ENCODE measurements at regions not wholly inside any gene's neighbourhood (a gene's known extent, or its start where the extent isn't known, plus 50 kb on each side); places are given as distances from the start of the nearest gene placed in this dataset.

GRCh38 chr14:35220027-35220676, 72.0 kb upstream of the PSMA6 start:
- in situ Hi-C loops (cut with HindIII; ENCODE audit: low pct_ligation_motif_present, low pct_unique_long_range_greater_than_20kb, low sequenced_read_pairs) = no loop called here
- DNase-seq = no peak

DNA sequence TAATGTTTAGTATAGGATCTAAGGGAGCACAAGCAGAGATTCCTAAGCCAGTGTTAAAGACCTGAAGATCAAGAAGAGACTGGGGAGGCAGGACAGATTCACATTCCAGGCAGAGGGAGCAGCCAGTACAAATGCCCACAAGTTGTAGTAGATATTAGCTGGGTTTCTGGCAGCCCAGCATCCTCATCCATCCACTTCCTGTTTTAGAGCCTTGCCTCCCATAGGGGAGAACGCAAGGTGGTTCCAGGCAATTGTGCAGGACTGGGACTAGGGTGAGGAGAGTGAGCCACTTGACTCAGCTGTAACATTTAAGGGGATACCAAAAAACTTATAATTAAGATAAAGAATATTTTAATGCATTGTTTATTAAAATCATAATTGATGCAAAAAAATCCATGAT, 71.3 kb upstream of the PSMA6 start:
- in situ Hi-C loops (cut with HindIII; ENCODE audit: low pct_ligation_motif_present, low pct_unique_long_range_greater_than_20kb, low sequenced_read_pairs) = no loop called here
- DNase-seq = no peak

GRCh38 chr14:35221462-35221861, 70.7 kb upstream of the PSMA6 start:
- in situ Hi-C loops (cut with HindIII; ENCODE audit: low pct_ligation_motif_present, low pct_unique_long_range_greater_than_20kb, low sequenced_read_pairs) = no loop called here
- no peak for DNase-seq

GRCh38 chr14:35222324-35222723, 69.9 kb upstream of the PSMA6 start:
- DNase-seq = no peak
- in situ Hi-C loops (cut with HindIII; ENCODE audit: low pct_ligation_motif_present, low pct_unique_long_range_greater_than_20kb, low sequenced_read_pairs) = no loop called here

- in situ Hi-C loops (cut with HindIII; ENCODE audit: low pct_ligation_motif_present, low pct_unique_long_range_greater_than_20kb, low sequenced_read_pairs) = no loop called here
- no peak for DNase-seq
These were observed 69.2 kb upstream of the PSMA6 start for GRCh38 chr14:35222872-35223466.

- in situ Hi-C loops (cut with HindIII; ENCODE audit: low pct_ligation_motif_present, low pct_unique_long_range_greater_than_20kb, low sequenced_read_pairs) = no loop called here
These were observed 68.3 kb upstream of the PSMA6 start for GRCh38 chr14:35223927-35224326.

GRCh38 chr14:35224615-35225014, 67.6 kb upstream of the PSMA6 start:
- no peak for DNase-seq
- in situ Hi-C loops (cut with HindIII; ENCODE audit: low pct_ligation_motif_present, low pct_unique_long_range_greater_than_20kb, low sequenced_read_pairs) = no loop called here

More at GRCh38 chr14:35223927-35224326, 68.3 kb upstream of the PSMA6 start:
- DNase-seq = no peak

GRCh38 chr14:35229084-35229791, 62.9 kb upstream of the PSMA6 start:
- peak; percentile 31 for DNase-seq
- in situ Hi-C loops (cut with HindIII; ENCODE audit: low pct_ligation_motif_present, low pct_unique_long_range_greater_than_20kb, low sequenced_read_pairs) = no loop called here

- no peak for DNase-seq
- in situ Hi-C loops (cut with HindIII; ENCODE audit: low pct_ligation_motif_present, low pct_unique_long_range_greater_than_20kb, low sequenced_read_pairs) = no loop called here
These were observed 62.4 kb upstream of the PSMA6 start for GRCh38 chr14:35229792-35230089.

DNA sequence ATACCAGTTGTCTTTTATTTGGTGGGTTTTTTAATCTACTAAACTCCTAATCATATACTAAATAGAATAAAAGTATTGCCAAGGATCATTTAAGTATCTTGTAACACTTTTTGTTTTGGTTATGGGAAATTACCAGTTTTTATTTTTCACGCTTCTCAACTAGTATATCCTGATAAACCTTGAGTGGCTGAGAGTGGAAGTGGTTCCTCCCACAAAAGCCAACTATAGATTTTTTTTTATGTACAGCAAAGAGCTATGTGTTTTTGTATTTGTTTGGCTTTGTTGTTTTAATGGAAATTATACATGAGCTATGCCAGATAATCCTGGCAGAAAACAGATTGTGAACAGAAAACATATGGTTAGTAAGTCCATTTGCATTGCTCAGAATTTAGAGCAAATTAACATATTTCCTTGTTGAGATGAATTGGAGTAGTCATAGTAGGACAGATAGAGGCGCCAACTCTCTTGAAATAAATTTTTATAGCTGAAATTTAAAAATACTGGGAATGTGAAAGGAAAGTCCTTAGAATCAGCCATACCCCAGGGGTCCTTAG, 60.9 kb upstream of the PSMA6 start:
- in situ Hi-C loops (cut with HindIII; ENCODE audit: low pct_ligation_motif_present, low pct_unique_long_range_greater_than_20kb, low sequenced_read_pairs) = no loop called here
- no peak for DNase-seq

GRCh38 chr14:35234012-35234805, 58.0 kb upstream of the PSMA6 start:
- no peak for DNase-seq
- in situ Hi-C loops (cut with HindIII; ENCODE audit: low pct_ligation_motif_present, low pct_unique_long_range_greater_than_20kb, low sequenced_read_pairs) = no loop called here

DNA sequence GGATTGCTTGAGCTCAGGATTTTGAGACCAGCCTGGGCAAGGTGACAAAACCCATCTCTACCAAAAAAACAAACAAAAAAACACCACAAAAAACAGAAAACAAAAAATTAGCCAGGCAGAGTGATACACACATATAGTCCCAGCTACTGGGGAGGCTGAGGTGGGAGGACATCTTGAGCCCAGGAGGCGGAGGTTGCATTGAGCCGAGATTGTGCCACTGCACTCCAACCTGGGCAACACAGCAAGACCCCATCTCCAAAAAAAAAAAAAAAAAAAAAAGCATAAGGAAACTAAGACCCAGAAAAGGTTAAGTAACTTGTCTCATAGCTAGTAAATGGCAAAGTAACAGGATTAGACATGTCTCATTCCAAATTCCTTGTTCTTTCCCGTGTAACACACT, 56.3 kb upstream of the PSMA6 start:
- no peak for DNase-seq
- in situ Hi-C loops (cut with HindIII; ENCODE audit: low pct_ligation_motif_present, low pct_unique_long_range_greater_than_20kb, low sequenced_read_pairs) = no loop called here

- in situ Hi-C loops (cut with HindIII; ENCODE audit: low pct_ligation_motif_present, low pct_unique_long_range_greater_than_20kb, low sequenced_read_pairs) = no loop called here
- no peak for DNase-seq
These were observed 55.4 kb upstream of the PSMA6 start for GRCh38 chr14:35236806-35237205.

GRCh38 chr14:35240231-35240630, 52.0 kb upstream of the PSMA6 start:
- in situ Hi-C loops (cut with HindIII; ENCODE audit: low pct_ligation_motif_present, low pct_unique_long_range_greater_than_20kb, low sequenced_read_pairs) = no loop called here
- DNase-seq = no peak

Measured in ACHN (cell line).